HepG2 (cell line): ENCODE measurements at regions not wholly inside any gene's neighbourhood (a gene's known extent, or its start where the extent isn't known, plus 50 kb on each side); places are given as distances from the start of the nearest gene placed in this dataset.

Experiments
- FOSL2 ChIP-seq: sonication (generic); formaldehyde crosslinking; IDR thresholded peaks from 2 replicates; pipeline ENCODE4 v1.4.0; 2020; ENCODE audit warnings: missing genetic modification reagents
- GPBP1L1 ChIP-seq: sonication (generic); formaldehyde crosslinking; IDR thresholded peaks from 2 replicates; pipeline ENCODE4 v1.5.0; 2020; ENCODE audit warnings: mild to moderate bottlenecking, missing genetic modification reagents
- GTF3A ChIP-seq: sonication (generic); formaldehyde crosslinking; conservative IDR thresholded peaks from 2 replicates; pipeline ENCODE4 v1.4.0; 2020; ENCODE audit warnings: mild to moderate bottlenecking, missing genetic modification reagents
- HOXD1 ChIP-seq: sonication (generic); formaldehyde crosslinking; IDR thresholded peaks from 2 replicates; pipeline ENCODE4 v1.5.0; 2020; ENCODE audit warnings: missing genetic modification reagents
- MED13 ChIP-seq: sonication (generic); formaldehyde crosslinking; IDR thresholded peaks from 2 replicates; pipeline ENCODE4 v1.5.0; 2020; ENCODE audit warnings: missing genetic modification reagents
- STAT5B ChIP-seq: sonication (generic); formaldehyde crosslinking; IDR thresholded peaks from 2 replicates; pipeline ENCODE4 v1.4.0; 2020; ENCODE audit warnings: missing genetic modification reagents
- TFAP4 ChIP-seq: sonication (generic); IDR thresholded peaks from 2 replicates; pipeline ENCODE4 v1.6.1; 2016; ENCODE audit warnings: low read depth, borderline replicate concordance
- ZNF225 ChIP-seq: sonication (generic); formaldehyde crosslinking; IDR thresholded peaks from 2 replicates; pipeline ENCODE4 v1.4.0; 2020; ENCODE audit warnings: mild to moderate bottlenecking, missing genetic modification reagents
- ZNF280B ChIP-seq: sonication (generic); formaldehyde crosslinking; IDR thresholded peaks from 2 replicates; pipeline ENCODE4 v1.5.0; 2020; ENCODE audit warnings: missing genetic modification reagents, mild to moderate bottlenecking, borderline replicate concordance
- ZNF30 ChIP-seq: sonication (generic); formaldehyde crosslinking; IDR thresholded peaks from 2 replicates; pipeline ENCODE4 v1.5.0; 2020; ENCODE audit warnings: mild to moderate bottlenecking, missing genetic modification reagents
- ZNF749 ChIP-seq: sonication (generic); formaldehyde crosslinking; IDR thresholded peaks from 2 replicates; pipeline ENCODE4 v1.8.0; 2022; ENCODE audit warnings: mild to moderate bottlenecking, missing genetic modification reagents, moderate library complexity, borderline replicate concordance
- ZSCAN29 ChIP-seq: sonication (generic); formaldehyde crosslinking; conservative IDR thresholded peaks from 2 replicates; pipeline ENCODE4 v1.4.0; 2020; ENCODE audit warnings: mild to moderate bottlenecking, missing genetic modification reagents
- ZSCAN30 ChIP-seq: sonication (generic); formaldehyde crosslinking; IDR thresholded peaks from 2 replicates; pipeline ENCODE4 v1.5.0; 2020; ENCODE audit warnings: mild to moderate bottlenecking, missing genetic modification reagents
- ZXDC ChIP-seq: sonication (generic); formaldehyde crosslinking; IDR thresholded peaks from 2 replicates; pipeline ENCODE4 v1.5.0; 2020; ENCODE audit warnings: mild to moderate bottlenecking, missing genetic modification reagents
- TF ChIP-seq, protein P1 (sequence below): sonication (generic); formaldehyde crosslinking; IDR thresholded peaks from 2 replicates; pipeline ENCODE4 v1.4.0; 2020; ENCODE audit warnings: mild to moderate bottlenecking, missing genetic modification reagents
- TF ChIP-seq, protein P2 (sequence below): sonication (generic); formaldehyde crosslinking; IDR thresholded peaks from 2 replicates; pipeline ENCODE4 v1.4.0; 2020; ENCODE audit warnings: missing genetic modification reagents

DNA sequence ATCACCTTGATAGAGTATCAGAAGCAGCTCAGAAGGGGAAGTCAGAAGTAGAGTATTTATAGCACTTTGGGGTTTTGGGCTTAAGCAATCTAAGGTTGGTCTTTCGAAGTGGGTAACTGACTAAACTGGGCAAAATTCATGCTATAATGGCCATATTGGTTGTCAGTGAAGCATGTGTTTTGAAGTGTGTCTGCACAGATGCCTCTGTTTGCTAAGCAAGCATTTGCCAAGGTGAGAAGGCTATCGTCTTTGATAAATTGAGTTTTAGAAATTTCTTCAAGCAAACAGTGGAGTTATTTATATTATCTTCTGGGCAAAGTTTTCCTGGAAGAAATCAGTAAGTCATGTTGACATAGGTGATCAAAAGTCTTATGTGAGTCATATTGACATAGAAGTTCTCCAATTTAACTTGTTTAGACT, 412.8 kb upstream of the TGFBR2 start (continued):
- TF ChIP-seq GPBP1L1, result no peak
- TF ChIP-seq ZNF749 (CRISPR knock-in tag), result no peak
- no peak for TF ChIP-seq ZNF280B (CRISPR knock-in tag)
- TF ChIP-seq FOSL2 (CRISPR knock-in tag), result peak; percentile 56; the same call in 1 of the 2 replicates
- TF ChIP-seq, protein P1, sequence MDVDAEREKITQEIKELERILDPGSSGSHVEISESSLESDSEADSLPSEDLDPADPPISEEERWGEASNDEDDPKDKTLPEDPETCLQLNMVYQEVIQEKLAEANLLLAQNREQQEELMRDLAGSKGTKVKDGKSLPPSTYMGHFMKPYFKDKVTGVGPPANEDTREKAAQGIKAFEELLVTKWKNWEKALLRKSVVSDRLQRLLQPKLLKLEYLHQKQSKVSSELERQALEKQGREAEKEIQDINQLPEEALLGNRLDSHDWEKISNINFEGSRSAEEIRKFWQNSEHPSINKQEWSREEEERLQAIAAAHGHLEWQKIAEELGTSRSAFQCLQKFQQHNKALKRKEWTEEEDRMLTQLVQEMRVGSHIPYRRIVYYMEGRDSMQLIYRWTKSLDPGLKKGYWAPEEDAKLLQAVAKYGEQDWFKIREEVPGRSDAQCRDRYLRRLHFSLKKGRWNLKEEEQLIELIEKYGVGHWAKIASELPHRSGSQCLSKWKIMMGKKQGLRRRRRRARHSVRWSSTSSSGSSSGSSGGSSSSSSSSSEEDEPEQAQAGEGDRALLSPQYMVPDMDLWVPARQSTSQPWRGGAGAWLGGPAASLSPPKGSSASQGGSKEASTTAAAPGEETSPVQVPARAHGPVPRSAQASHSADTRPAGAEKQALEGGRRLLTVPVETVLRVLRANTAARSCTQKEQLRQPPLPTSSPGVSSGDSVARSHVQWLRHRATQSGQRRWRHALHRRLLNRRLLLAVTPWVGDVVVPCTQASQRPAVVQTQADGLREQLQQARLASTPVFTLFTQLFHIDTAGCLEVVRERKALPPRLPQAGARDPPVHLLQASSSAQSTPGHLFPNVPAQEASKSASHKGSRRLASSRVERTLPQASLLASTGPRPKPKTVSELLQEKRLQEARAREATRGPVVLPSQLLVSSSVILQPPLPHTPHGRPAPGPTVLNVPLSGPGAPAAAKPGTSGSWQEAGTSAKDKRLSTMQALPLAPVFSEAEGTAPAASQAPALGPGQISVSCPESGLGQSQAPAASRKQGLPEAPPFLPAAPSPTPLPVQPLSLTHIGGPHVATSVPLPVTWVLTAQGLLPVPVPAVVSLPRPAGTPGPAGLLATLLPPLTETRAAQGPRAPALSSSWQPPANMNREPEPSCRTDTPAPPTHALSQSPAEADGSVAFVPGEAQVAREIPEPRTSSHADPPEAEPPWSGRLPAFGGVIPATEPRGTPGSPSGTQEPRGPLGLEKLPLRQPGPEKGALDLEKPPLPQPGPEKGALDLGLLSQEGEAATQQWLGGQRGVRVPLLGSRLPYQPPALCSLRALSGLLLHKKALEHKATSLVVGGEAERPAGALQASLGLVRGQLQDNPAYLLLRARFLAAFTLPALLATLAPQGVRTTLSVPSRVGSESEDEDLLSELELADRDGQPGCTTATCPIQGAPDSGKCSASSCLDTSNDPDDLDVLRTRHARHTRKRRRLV (CRISPR knock-in tag), result no peak
- no peak for TF ChIP-seq HOXD1
- no peak for TF ChIP-seq STAT5B (CRISPR knock-in tag)
- TF ChIP-seq ZNF30 (CRISPR knock-in tag), result no peak
- TF ChIP-seq ZXDC (CRISPR knock-in tag), result no peak
- TF ChIP-seq ZSCAN30 (CRISPR knock-in tag), result no peak
- TF ChIP-seq, protein P2, sequence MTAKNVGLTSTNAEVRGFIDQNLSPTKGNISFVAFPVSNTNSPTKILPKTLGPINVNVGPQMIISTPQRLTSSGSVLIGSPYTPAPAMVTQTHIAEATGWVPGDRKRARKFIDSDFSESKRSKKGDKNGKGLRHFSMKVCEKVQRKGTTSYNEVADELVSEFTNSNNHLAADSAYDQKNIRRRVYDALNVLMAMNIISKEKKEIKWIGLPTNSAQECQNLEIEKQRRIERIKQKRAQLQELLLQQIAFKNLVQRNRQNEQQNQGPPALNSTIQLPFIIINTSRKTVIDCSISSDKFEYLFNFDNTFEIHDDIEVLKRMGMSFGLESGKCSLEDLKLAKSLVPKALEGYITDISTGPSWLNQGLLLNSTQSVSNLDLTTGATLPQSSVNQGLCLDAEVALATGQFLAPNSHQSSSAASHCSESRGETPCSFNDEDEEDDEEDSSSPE (CRISPR knock-in tag), result no peak
- TF ChIP-seq GTF3A (CRISPR knock-in tag), result no peak
- TF ChIP-seq ZNF225 (CRISPR knock-in tag), result no peak
- peak; percentile 57; the same call in 1 of the 2 replicates for TF ChIP-seq MED13 (CRISPR knock-in tag)
- TF ChIP-seq ZSCAN29 (CRISPR knock-in tag), result no peak
- TF ChIP-seq TFAP4, result no peak
